PC-3 (cell line): ENCODE measurements at regions not wholly inside any gene's neighbourhood (a gene's known extent, or its start where the extent isn't known, plus 50 kb on each side); places are given as distances from the start of the nearest gene placed in this dataset.

Experiments used
- ATAC-seq: fragments of 200-7000 bp; cut with Tn5 transposase; 2 replicates; pipeline ENCODE4 v1.9.1; 2020; ENCODE audit warnings: mild to moderate bottlenecking, moderate library complexity
- BruUV-seq: library from RNA; stranded (reverse); fragments of 400-500 nt; replicated peaks from 2 replicates; lab custom pipeline; 2021; lab: Mats Ljungman, UMichigan
- CTCF ChIA-PET: fragments of 300-600 bp; sonication (Branson Sonifier 250); formaldehyde crosslinking; loops from one replicate; lab custom pipeline; 2022; ENCODE audit warnings: antibody characterized with exemption; lab: Charles Lee
- POLR2A ChIA-PET: fragments of 300-600 bp; sonication (Branson Sonifier 250); formaldehyde crosslinking; loops from one replicate; lab custom pipeline; 2022; ENCODE audit warnings: antibody characterized with exemption; ENCODE audit not compliant: unreplicated experiment; lab: Charles Lee
- DNase-seq: peaks from one replicate; pipeline ENCODE4 v3.0.0-alpha.2; 2015
- H2AFZ ChIP-seq: fragments of 300-600 bp; sonication (generic); 2 replicates; pipeline ENCODE4 v1.6.0; 2016; ENCODE audit warnings: antibody characterized with exemption, low read length
- H3F3A ChIP-seq: fragments of 300-600 bp; sonication (generic); one replicate; pipeline ENCODE4 v1.6.0; 2017; ENCODE audit warnings: antibody characterized with exemption, low read length, control low read depth, mild to moderate bottlenecking; ENCODE audit not compliant: unreplicated experiment
- H3K27ac ChIP-seq: fragments of 300-600 bp; sonication (generic); 2 replicates; pipeline ENCODE4 v1.5.1; 2016; ENCODE audit warnings: mild to moderate bottlenecking, low read length
- H3K27me3 ChIP-seq: fragments of 300-600 bp; sonication (generic); 2 replicates; pipeline ENCODE4 v1.6.1; 2016; ENCODE audit warnings: low read length, mixed read lengths
- H3K36me3 ChIP-seq: fragments of 300-600 bp; sonication (generic); 2 replicates; pipeline ENCODE4 v1.6.1; 2016; ENCODE audit warnings: low read depth, mixed run types, low read length, mixed read lengths
- H3K4me1 ChIP-seq: fragments of 300-600 bp; sonication (generic); 2 replicates; pipeline ENCODE4 v1.5.1; 2016; ENCODE audit warnings: low read length; ENCODE audit not compliant: insufficient read depth
- H3K4me2 ChIP-seq: fragments of 300-600 bp; sonication (generic); 2 replicates; pipeline ENCODE4 v1.6.0; 2016; ENCODE audit warnings: low read length
- H3K4me3 ChIP-seq: fragments of 300-600 bp; sonication (generic); 2 replicates; pipeline ENCODE4 v1.5.1; 2016; ENCODE audit warnings: mild to moderate bottlenecking, low read length, mixed read lengths
- H3K79me2 ChIP-seq: fragments of 300-600 bp; sonication (generic); 2 replicates; pipeline ENCODE4 v1.6.1; 2017; ENCODE audit warnings: low read length, mixed read lengths
- H3K9ac ChIP-seq: fragments of 300-600 bp; sonication (generic); 2 replicates; pipeline ENCODE4 v1.6.0; 2016; ENCODE audit warnings: mild to moderate bottlenecking, low read length
- H3K9me2 ChIP-seq: fragments of 300-600 bp; sonication (generic); replicated peaks from 2 replicates; pipeline ENCODE4 v1.6.1; 2016; ENCODE audit warnings: mixed run types, low read length, mixed read lengths
- H3K9me3 ChIP-seq: fragments of 300-600 bp; sonication (generic); 2 replicates; pipeline ENCODE4 v1.6.1; 2016; ENCODE audit warnings: low read length, mixed read lengths
- H4K20me1 ChIP-seq: fragments of 300-600 bp; sonication (generic); 2 replicates; pipeline ENCODE4 v1.6.1; 2016; ENCODE audit warnings: low read length, mixed read lengths
- EZH2 ChIP-seq: fragments of 300-600 bp; sonication (generic); IDR thresholded peaks from one replicate; pipeline ENCODE4 v1.6.1; 2017; ENCODE audit warnings: antibody characterized with exemption, mild to moderate bottlenecking, low read length; ENCODE audit not compliant: unreplicated experiment
- EZH2phosphoT487 ChIP-seq: fragments of 300-600 bp; sonication (generic); IDR thresholded peaks from 2 replicates; pipeline ENCODE4 v1.6.1; 2018; ENCODE audit warnings: mild to moderate bottlenecking, antibody characterized with exemption, low read length, borderline replicate concordance
- intact Hi-C: fragments of 100-400 bp; cut with micrococcal nuclease; formaldehyde crosslinking; loops from 2 replicates; pipeline ENCODE4 v1.9.0; 2023
- TF ChIP-seq, protein P1 (sequence below): fragments of 300-600 bp; sonication (generic); conservative IDR thresholded peaks from 2 replicates; pipeline ENCODE4 v1.5.1; 2017; ENCODE audit warnings: antibody characterized with exemption, low read depth, mild to moderate bottlenecking, low read length

DNA sequence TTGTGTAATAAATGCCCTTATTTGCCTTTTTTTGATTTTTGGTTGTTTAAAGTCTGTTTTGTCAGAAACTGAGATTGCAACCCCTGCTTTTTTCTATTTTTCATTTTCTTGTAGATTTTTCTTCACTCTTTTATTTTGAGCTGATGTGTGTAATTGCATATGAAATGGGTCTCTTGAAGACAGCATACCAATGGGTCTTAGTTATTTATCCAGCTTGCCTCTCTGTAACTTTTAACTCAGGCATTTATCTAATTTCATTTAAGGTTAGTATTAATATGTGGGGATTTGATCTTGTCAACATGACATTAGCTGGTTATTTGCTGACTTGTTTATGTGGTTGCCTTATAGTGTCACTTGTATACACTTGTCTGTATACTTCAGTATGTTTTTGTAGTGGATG, 378.0 kb downstream of the CPXCR1 start:
- no peak overlapping the region for H3K4me3 ChIP-seq
- no TSS peak for BruUV-seq
- intact Hi-C loops = no loop called here
- H3K9me2 ChIP-seq = no peaks in the 10 kb centered on the region
- no peak overlapping the region for H2AFZ ChIP-seq
- TF ChIP-seq EZH2 (no peak), EZH2phosphoT487 (no peak)
- TF ChIP-seq, protein P1, sequence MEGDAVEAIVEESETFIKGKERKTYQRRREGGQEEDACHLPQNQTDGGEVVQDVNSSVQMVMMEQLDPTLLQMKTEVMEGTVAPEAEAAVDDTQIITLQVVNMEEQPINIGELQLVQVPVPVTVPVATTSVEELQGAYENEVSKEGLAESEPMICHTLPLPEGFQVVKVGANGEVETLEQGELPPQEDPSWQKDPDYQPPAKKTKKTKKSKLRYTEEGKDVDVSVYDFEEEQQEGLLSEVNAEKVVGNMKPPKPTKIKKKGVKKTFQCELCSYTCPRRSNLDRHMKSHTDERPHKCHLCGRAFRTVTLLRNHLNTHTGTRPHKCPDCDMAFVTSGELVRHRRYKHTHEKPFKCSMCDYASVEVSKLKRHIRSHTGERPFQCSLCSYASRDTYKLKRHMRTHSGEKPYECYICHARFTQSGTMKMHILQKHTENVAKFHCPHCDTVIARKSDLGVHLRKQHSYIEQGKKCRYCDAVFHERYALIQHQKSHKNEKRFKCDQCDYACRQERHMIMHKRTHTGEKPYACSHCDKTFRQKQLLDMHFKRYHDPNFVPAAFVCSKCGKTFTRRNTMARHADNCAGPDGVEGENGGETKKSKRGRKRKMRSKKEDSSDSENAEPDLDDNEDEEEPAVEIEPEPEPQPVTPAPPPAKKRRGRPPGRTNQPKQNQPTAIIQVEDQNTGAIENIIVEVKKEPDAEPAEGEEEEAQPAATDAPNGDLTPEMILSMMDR = no peak
- no peak overlapping the region for H3K27ac ChIP-seq
- H3K9ac ChIP-seq = no peak overlapping the region
- ChIA-PET POLR2A (no interaction called here), CTCF (no interaction called here)
- no peaks in the 10 kb centered on the region for H3K79me2 ChIP-seq
- H3K36me3 ChIP-seq = no peaks in the 10 kb centered on the region
- DNase-seq (no peak), ATAC-seq (no peak)
- no peaks in the 10 kb centered on the region for H3K4me1 ChIP-seq
- H4K20me1 ChIP-seq = no peaks in the 10 kb centered on the region
- H3K4me2 ChIP-seq = no peak overlapping the region
- no peaks in the 10 kb centered on the region for H3K27me3 ChIP-seq
- H3K9me3 ChIP-seq = 0 out of 2 replicates have a peak, but pooled peaks cover 8% of the 10 kb centered on the region
- no peaks in the 10 kb centered on the region for H3F3A ChIP-seq
